Endothelial cell of umbilical vein (primary cell): ENCODE measurements at regions not wholly inside any gene's neighbourhood (a gene's known extent, or its start where the extent isn't known, plus 50 kb on each side); places are given as distances from the start of the nearest gene placed in this dataset.

Experiments
- BruUV-seq: library from RNA; stranded (reverse); fragments of 400-500 nt; replicated peaks from 2 replicates; lab custom pipeline; 2021; lab: Mats Ljungman, UMichigan
- CTCF ChIA-PET: fragments of 300-600, 350-600 bp; sonication (Branson Sonifier 250); formaldehyde crosslinking; loops from one replicate; lab custom pipeline; 2021; ENCODE audit warnings: antibody characterized with exemption, inconsistent platforms; lab: Charles Lee
- POLR2A ChIA-PET: fragments of 300-600, 350-600 bp; sonication (Branson Sonifier 250); formaldehyde crosslinking; loops from one replicate; lab custom pipeline; 2021; ENCODE audit warnings: antibody characterized with exemption, inconsistent platforms; lab: Charles Lee
- DNase-seq: peaks from one replicate; pipeline ENCODE4 v3.0.0-alpha.2; 2011; ENCODE audit warnings: low read depth, low spot score
- FAIRE-seq: peaks from 2 replicates; lab custom pipeline; 2011; peaks lifted over from hg19 to GRCh38; lab: Jason Lieb, UNC
- H2AFZ ChIP-seq: 2 replicates; pipeline ENCODE4 v1.6.0; 2012; ENCODE audit warnings: low read depth, low read length, control low read depth, inconsistent platforms
- H3K27ac ChIP-seq: 2 replicates; pipeline ENCODE4 v1.5.1; 2011; ENCODE audit warnings: low read depth, mild to moderate bottlenecking, control low read depth, low read length, moderate library complexity; ENCODE audit not compliant: insufficient read depth
- H3K27me3 ChIP-seq, 2 experiments: 2 replicates each; pipeline versions ENCODE4 v1.6.0 to v1.6.1; 2011; ENCODE audit warnings: low read length in 2 of 2, mixed read lengths in 1 of 2; ENCODE audit not compliant: control insufficient read depth in 2 of 2, insufficient read depth in 2 of 2
- H3K36me3 ChIP-seq, 2 experiments: 2 replicates in 1 of 2; 3 replicates in 1 of 2; pipeline ENCODE4 v1.5.1; 2011; ENCODE audit warnings: low read length in 2 of 2, mild to moderate bottlenecking in 1 of 2, moderate library complexity in 1 of 2; ENCODE audit not compliant: control insufficient read depth in 2 of 2, insufficient read depth in 2 of 2; ENCODE audit errors: extremely low read depth in 1 of 2
- H3K4me1 ChIP-seq: 3 replicates; pipeline ENCODE4 v1.5.1; 2011; ENCODE audit warnings: mild to moderate bottlenecking, low read length; ENCODE audit not compliant: control insufficient read depth, insufficient read depth; ENCODE audit errors: extremely low read depth
- H3K4me2 ChIP-seq: 2 replicates; pipeline ENCODE4 v1.6.1; 2011; ENCODE audit warnings: low read length, control low read depth, mixed read lengths; ENCODE audit not compliant: insufficient read depth
- H3K4me3 ChIP-seq, 3 experiments: fragments of 200-600 bp in 1 of 3; sonication (generic), shearing (Covaris generic) in 1 of 3; replicated peaks in 1 of 3; 2 replicates each; pipeline ENCODE4 v1.5.1; 2011 to 2016; ENCODE audit warnings: control low read depth in 3 of 3, low read length in 3 of 3, mild to moderate bottlenecking in 2 of 3, inconsistent platforms in 1 of 3, low read depth in 1 of 3, moderate library complexity in 1 of 3; ENCODE audit not compliant: insufficient read depth in 1 of 3
- H3K79me2 ChIP-seq: 2 replicates; pipeline ENCODE4 v1.6.0; 2012; ENCODE audit warnings: low read length, inconsistent platforms; ENCODE audit not compliant: control insufficient read depth, insufficient read depth
- H3K9ac ChIP-seq: replicated peaks from 2 replicates; pipeline ENCODE3; 2011; ENCODE audit warnings: low read length, control low read depth; ENCODE audit not compliant: insufficient read depth; ENCODE audit errors: extremely low read depth
- H3K9me1 ChIP-seq: replicated peaks from 3 replicates; pipeline ENCODE4 v1.6.0; 2011; ENCODE audit warnings: mild to moderate bottlenecking, low read length; ENCODE audit not compliant: control insufficient read depth, insufficient read depth; ENCODE audit errors: extremely low read depth
- H3K9me3 ChIP-seq: replicated peaks from 2 replicates; pipeline ENCODE4 v1.5.1; 2012; ENCODE audit warnings: low read length, inconsistent platforms; ENCODE audit not compliant: control insufficient read depth, insufficient read depth
- H4K20me1 ChIP-seq: replicated peaks from 2 replicates; pipeline ENCODE3; 2011; ENCODE audit warnings: mild to moderate bottlenecking, low read length; ENCODE audit not compliant: control insufficient read depth, insufficient read depth; ENCODE audit errors: extremely low read depth
- EZH2 ChIP-seq: IDR thresholded peaks from 2 replicates; pipeline ENCODE4 v1.6.1; 2012; ENCODE audit warnings: borderline replicate concordance, low read depth, mild to moderate bottlenecking, moderate library complexity, low read length, inconsistent platforms; ENCODE audit not compliant: severe bottlenecking
- FOS ChIP-seq: IDR thresholded peaks from 2 replicates; pipeline ENCODE4 v1.6.1; 2011; ENCODE audit warnings: mild to moderate bottlenecking, low read length, moderate library complexity, borderline replicate concordance; ENCODE audit not compliant: insufficient read depth
- GATA2 ChIP-seq: IDR thresholded peaks from 2 replicates; pipeline ENCODE4 v1.7.0; 2011; ENCODE audit warnings: low read depth, mild to moderate bottlenecking, moderate library complexity, mixed read lengths, low read length; ENCODE audit not compliant: insufficient read length, insufficient read depth
- JUN ChIP-seq: IDR thresholded peaks from 2 replicates; pipeline ENCODE4 v1.6.1; 2011; ENCODE audit warnings: borderline replicate concordance, low read depth; ENCODE audit not compliant: insufficient read length, insufficient read depth
- MYC ChIP-seq: IDR thresholded peaks from one replicate; pipeline ENCODE4 v1.6.1; 2011; ENCODE audit warnings: mild to moderate bottlenecking, low read depth, low read length
- POLR2A ChIP-seq: IDR thresholded peaks from 2 replicates; pipeline ENCODE4 v1.6.1; 2012; ENCODE audit warnings: low read depth, mild to moderate bottlenecking, control low read depth, low read length
- POLR2AphosphoS5 ChIP-seq: IDR thresholded peaks from 2 replicates; pipeline ENCODE4 v1.6.1; 2012; ENCODE audit warnings: low read depth, mild to moderate bottlenecking, control low read depth, low read length, moderate library complexity; ENCODE audit not compliant: insufficient read depth
- dilution Hi-C: fragments of 300-500 bp; cut with MboI; formaldehyde crosslinking; loops from one replicate; pipeline ENCODE4 v1.15.0; 2019; ENCODE audit warnings: low sequenced_read_pairs; ENCODE audit not compliant: extremely low pct_ligation_motif_present
- intact Hi-C: fragments of 100-400 bp; cut with micrococcal nuclease; formaldehyde crosslinking; loops from one replicate; pipeline ENCODE4 v1.10.0; 2022
- TF ChIP-seq, protein P1 (sequence below): IDR thresholded peaks from 2 replicates; pipeline ENCODE4 v1.6.1; 2011; ENCODE audit not compliant: insufficient read depth, insufficient read length
- TF ChIP-seq, protein P2 (sequence below), 2 donors: IDR thresholded peaks; 1 replicate in 1 of 2; 2 replicates in 1 of 2; pipeline ENCODE4 v1.5.1; 2011; ENCODE audit warnings: low read length in 2 of 2, mild to moderate bottlenecking in 2 of 2, moderate library complexity in 2 of 2, control low read depth in 1 of 2, inconsistent platforms in 1 of 2, low read depth in 1 of 2; ENCODE audit not compliant: insufficient read depth in 1 of 2; ENCODE audit errors: extremely low read depth in 1 of 2

DNA sequence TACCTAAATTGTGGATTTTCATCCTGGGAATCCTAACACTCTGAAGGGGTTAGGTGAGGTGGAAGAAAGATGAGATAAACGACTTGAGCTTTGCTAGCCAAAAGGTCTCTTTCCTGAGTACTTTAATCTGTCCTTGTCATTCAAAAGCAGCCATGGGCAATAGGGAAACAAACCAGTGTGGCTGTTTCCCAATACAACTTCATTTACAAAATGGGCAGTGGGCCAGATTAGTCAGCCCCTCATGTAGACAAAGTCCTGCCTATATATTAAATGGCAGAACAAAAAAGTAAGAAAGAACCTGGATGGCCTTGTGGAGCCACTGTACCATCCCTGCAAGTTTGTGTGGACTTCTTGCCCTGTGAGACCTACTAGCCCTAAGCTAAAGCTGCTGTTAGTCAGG, 51.0 kb upstream of the NFIL3 start:
- Histone ChIP-seq H3K4me3 (no peak overlapping the region), H3K4me1 (no peaks in the 10 kb centered on the region), H4K20me1 (no peaks in the 10 kb centered on the region), H3K9me3 (no peaks in the 10 kb centered on the region), H2AFZ (no peak overlapping the region), H3K9me1 (no peaks in the 10 kb centered on the region), H3K36me3 (no peaks in the 10 kb centered on the region), H3K79me2 (no peaks in the 10 kb centered on the region), H3K9ac (no peak overlapping the region), H3K27me3 (no peaks in the 10 kb centered on the region), H3K4me2 (no peak overlapping the region), H3K27ac (no peak overlapping the region)
- BruUV-seq, result no TSS peak
- FAIRE-seq, result no peak
- ChIA-PET POLR2A (no interaction called here), CTCF (no interaction called here)
- intact Hi-C loops, result no loop called here
- no peak for DNase-seq
- dilution Hi-C loops, result no loop called here
- no peak for TF ChIP-seq GATA2
- TF ChIP-seq FOS, result no peak
- no peak for TF ChIP-seq POLR2AphosphoS5
- TF ChIP-seq JUN, result no peak
- TF ChIP-seq POLR2A, result no peak
- no peak for TF ChIP-seq MYC
- TF ChIP-seq, protein P1, sequence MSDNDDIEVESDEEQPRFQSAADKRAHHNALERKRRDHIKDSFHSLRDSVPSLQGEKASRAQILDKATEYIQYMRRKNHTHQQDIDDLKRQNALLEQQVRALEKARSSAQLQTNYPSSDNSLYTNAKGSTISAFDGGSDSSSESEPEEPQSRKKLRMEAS, result no peak
- TF ChIP-seq, protein P2, sequence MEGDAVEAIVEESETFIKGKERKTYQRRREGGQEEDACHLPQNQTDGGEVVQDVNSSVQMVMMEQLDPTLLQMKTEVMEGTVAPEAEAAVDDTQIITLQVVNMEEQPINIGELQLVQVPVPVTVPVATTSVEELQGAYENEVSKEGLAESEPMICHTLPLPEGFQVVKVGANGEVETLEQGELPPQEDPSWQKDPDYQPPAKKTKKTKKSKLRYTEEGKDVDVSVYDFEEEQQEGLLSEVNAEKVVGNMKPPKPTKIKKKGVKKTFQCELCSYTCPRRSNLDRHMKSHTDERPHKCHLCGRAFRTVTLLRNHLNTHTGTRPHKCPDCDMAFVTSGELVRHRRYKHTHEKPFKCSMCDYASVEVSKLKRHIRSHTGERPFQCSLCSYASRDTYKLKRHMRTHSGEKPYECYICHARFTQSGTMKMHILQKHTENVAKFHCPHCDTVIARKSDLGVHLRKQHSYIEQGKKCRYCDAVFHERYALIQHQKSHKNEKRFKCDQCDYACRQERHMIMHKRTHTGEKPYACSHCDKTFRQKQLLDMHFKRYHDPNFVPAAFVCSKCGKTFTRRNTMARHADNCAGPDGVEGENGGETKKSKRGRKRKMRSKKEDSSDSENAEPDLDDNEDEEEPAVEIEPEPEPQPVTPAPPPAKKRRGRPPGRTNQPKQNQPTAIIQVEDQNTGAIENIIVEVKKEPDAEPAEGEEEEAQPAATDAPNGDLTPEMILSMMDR (IDR thresholded peaks at IDR 0.05; ENCODE audit: extremely low read depth in 1 of 2, insufficient read depth in 1 of 2, low read depth in 1 of 2, low read length in 2 of 2), result no peak
- no peak for TF ChIP-seq EZH2
